HG03097 (cell line): ENCODE measurements at regions not wholly inside any gene's neighbourhood (a gene's known extent, or its start where the extent isn't known, plus 50 kb on each side); places are given as distances from the start of the nearest gene placed in this dataset.

Experiments used
- ATAC-seq: cut with Tn5 transposase; IDR thresholded peaks from one replicate; pipeline ENCODE4 v1.9.1; 2021; ENCODE audit not compliant: unreplicated experiment, low FRiP score

- ATAC-seq: no peak
These were observed 115.5 kb upstream of the GPR26 start for GRCh38 chr10:123550675-123551096.

- no peak for ATAC-seq
These were observed 114.9 kb upstream of the GPR26 start for GRCh38 chr10:123551259-123551658.

GRCh38 chr10:123552760-123553554, 113.2 kb upstream of the GPR26 start:
- ATAC-seq: no peak

- ATAC-seq: no peak
These were observed 112.2 kb upstream of the GPR26 start for GRCh38 chr10:123553810-123554430.

DNA sequence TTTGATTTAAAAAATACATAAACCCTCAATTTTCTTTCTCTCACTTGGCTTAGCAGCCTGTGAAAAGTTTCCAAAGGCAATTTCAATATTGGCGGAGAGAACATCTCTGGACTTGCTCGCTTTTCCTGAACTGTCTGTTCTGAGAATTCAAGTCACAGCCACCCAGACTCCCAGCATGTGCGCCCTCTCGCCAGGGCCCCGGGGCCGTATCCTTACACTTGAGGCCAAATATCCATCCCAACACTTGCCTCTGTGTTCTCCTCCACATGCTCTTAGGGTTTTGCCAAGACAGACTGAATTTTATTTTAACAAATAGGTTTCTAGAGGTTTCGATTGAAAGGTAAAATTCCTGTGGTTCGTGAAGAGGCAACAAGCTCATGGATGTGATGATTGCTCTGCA, 111.5 kb upstream of the GPR26 start:
- no peak for ATAC-seq

- no peak for ATAC-seq
These were observed 110.5 kb upstream of the GPR26 start for GRCh38 chr10:123555616-123556015.

DNA sequence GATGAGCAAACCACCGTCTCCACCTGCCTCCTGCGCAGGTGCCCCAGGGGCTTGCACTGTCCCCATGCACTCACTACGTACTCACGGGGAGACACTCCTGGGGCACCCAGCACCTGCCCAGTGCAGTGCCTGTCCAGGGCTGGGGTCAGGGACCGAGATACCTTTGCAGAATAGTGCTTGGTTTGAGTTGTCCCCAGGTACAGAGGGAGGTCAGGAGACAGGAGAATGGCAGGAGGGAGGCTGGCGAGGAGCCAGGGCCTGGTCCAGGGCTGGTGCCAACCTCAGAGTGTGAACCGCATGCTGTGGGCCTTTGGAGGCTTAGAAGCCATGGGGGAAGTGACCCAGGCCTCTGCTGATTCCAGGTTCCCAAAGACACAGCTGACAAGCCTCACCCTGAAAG, 110.1 kb upstream of the GPR26 start:
- no peak for ATAC-seq

- no peak for ATAC-seq
These were observed 109.4 kb upstream of the GPR26 start for GRCh38 chr10:123556736-123557135.

- ATAC-seq: no peak
These were observed 108.6 kb upstream of the GPR26 start for GRCh38 chr10:123557366-123558108.

GRCh38 chr10:123558651-123559050, 107.5 kb upstream of the GPR26 start:
- no peak for ATAC-seq

DNA sequence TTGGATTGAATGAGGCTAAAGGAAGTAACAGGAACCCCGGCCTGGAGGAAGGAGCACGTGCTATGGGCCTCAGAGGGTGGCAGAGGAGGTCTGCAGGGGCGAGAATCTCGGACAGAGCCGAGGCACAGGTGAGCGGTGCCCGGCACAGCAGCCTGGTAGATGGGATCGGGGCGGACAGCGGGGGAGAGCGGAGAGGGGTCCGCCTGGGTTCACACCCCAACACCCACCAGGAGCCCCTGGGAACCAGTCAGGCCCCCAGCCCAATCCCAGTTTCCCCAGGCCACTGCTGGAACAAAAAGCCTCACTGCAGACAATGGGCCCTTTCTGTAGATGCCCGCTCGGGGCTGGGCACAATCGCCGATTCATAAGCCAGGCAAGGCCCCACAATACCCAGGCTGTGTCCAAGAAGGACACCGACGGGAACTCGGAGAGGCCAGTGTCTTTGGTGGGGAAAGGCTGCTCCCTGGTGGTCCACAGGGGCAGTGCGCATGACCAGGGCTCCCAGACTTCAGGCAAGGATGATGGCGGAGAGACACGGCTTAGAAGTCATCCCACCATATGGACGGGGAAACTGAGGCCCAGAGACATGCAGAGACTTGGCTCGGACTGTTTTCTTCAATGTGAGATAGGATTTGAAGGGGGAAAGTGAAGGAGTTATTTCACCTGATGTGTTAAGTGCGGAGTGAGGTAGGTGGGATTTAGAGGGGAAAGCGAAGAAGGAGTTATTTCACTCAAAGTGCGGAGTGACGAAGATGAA, 106.9 kb upstream of the GPR26 start:
- peak; percentile 57 for ATAC-seq

- no peak for ATAC-seq
These were observed 106.4 kb upstream of the GPR26 start for GRCh38 chr10:123559823-123560092.

GRCh38 chr10:123560301-123561140, 105.6 kb upstream of the GPR26 start:
- no peak for ATAC-seq

- no peak for ATAC-seq
These were observed 105.1 kb upstream of the GPR26 start for GRCh38 chr10:123561141-123561440.

GRCh38 chr10:123562387-123562786, 103.8 kb upstream of the GPR26 start:
- ATAC-seq: no peak

DNA sequence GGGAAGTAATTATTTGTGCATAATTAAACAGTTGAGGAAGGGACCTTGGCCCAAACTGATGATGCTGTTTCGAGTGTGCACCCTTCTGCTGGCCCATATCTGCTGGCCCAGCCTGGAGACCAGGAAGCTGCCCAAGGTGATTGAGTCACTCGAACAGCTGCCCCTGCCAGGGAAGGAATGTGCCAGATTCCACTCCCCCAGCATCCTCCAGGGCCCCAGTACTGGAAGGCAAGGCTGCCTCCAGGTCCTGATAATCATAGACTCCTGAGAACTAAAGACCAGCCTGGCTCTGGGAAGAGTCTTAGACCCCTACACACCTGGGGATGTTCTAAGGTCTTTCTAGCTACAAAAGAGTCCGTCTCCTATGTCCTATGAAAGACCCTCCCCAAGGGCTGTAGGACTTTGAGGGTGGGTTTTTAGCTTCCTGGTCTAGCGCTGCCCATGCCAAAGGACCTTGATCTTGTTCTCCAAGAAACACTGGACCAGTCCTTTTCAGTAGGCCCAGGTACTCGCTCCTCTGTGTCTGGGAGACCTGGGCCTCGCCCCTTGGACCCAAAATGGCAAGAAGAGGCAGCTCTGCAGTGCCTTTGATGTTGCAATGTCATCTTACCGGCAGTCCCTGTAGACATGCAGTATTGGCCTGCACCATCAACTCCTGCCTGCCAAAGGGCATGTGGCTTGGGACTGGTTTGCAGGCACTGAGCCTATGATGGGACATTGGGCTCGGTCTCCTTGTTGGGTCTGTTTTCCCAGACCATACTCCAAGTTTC, 103.2 kb upstream of the GPR26 start:
- no peak for ATAC-seq

- no peak for ATAC-seq
These were observed 102.6 kb upstream of the GPR26 start for GRCh38 chr10:123563581-123563855.

DNA sequence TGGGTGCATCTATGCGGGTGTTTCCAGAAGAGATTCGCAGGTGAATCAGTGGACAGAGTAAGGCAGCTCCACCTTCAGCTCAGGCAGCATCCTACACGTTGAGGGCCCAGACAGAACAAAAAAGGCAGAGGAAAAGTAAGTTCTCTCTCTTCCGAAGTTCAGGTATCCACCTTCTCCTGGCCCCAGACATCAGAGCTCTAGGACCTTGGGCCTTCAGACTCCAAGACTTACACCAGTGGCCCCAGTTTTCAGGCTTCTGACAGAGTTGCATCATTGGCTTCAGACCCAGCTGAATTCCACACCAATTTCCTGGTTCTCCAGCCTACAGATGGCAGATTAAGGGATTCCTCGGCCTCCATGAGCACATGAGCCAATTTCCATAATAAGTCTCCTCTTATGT, 102.2 kb upstream of the GPR26 start:
- no peak for ATAC-seq

- ATAC-seq: no peak
These were observed 101.5 kb upstream of the GPR26 start for GRCh38 chr10:123564631-123565030.
